Left lung (tissue), 4 donors: ENCODE measurements at regions not wholly inside any gene's neighbourhood (a gene's known extent, or its start where the extent isn't known, plus 50 kb on each side); places are given as distances from the start of the nearest gene placed in this dataset.

Experiments used
- ATAC-seq: fragments of 200-7000 bp; cut with Tn5 transposase; one replicate; pipeline ENCODE4 v1.9.1; 2020; ENCODE audit warnings: moderate library complexity
- DNase-seq, 4 donors: peaks; one replicate each; pipeline ENCODE4 v3.0.0-alpha.2; 2013 to 2020
- H3K27ac ChIP-seq, 2 donors: fragments of 200-600 bp; sonication (generic) in 1 of 2; one replicate each; pipeline versions ENCODE4 v1.5.0 to v1.8.0; 2020 to 2021
- H3K27me3 ChIP-seq, 2 donors: fragments of 200-600 bp; sonication (generic) in 1 of 2; one replicate each; pipeline versions ENCODE4 v1.5.0 to v1.8.0; 2020 to 2021
- H3K36me3 ChIP-seq, 2 donors: fragments of 200-600 bp; sonication (generic) in 1 of 2; one replicate each; pipeline versions ENCODE4 v1.5.0 to v1.8.0; 2020 to 2021
- H3K4me1 ChIP-seq, 2 donors: fragments of 200-600 bp; one replicate each; pipeline ENCODE4 v1.8.0; 2021
- H3K4me3 ChIP-seq, 2 donors: fragments of 200-600 bp; sonication (generic) in 1 of 2; one replicate each; pipeline versions ENCODE4 v1.5.0 to v1.8.0; 2020 to 2021; ENCODE audit warnings: mild to moderate bottlenecking in 1 of 2
- H3K9me3 ChIP-seq, 2 donors: fragments of 200-600 bp; sonication (generic) in 1 of 2; one replicate each; pipeline versions ENCODE4 v1.5.0 to v1.8.0; 2020 to 2021
- intact Hi-C, 2 donors: fragments of 100-400 bp; cut with DNase I; formaldehyde crosslinking; loops; one replicate each; pipeline versions ENCODE4 v1.11.2 to v1.14.2; 2022
- TF ChIP-seq, protein P1 (sequence below), 2 donors: fragments of 200-600 bp; sonication (generic) in 1 of 2; IDR thresholded peaks; one replicate each; pipeline versions ENCODE4 v1.5.0 to v1.8.0; 2021; ENCODE audit warnings: antibody characterized with exemption in 2 of 2
- donor health status: DM: no; HTN: yes; CAD: no.
- donor health status: DM: no; HTN: no; CAD: no.

DNA sequence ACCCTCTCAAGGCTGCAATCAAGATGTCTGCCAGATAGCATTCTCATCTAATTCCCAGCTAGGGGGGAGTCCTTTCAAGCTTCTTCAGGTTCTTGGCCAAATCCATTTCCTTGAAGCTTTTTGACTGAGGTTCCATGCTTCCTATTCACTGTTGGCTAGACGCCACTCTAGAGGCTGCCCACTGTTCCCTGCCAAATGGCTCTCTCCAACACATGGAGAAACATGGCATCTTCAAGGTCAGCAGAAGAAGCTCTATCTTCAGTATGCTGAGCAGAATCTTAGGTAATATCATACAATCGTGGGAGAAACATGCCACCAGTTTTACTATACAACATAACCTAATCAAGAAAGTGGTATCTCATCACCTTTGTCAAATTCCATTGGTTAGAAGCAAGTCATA, 1985.1 kb upstream of the CELF4 start:
- TF ChIP-seq, protein P1, sequence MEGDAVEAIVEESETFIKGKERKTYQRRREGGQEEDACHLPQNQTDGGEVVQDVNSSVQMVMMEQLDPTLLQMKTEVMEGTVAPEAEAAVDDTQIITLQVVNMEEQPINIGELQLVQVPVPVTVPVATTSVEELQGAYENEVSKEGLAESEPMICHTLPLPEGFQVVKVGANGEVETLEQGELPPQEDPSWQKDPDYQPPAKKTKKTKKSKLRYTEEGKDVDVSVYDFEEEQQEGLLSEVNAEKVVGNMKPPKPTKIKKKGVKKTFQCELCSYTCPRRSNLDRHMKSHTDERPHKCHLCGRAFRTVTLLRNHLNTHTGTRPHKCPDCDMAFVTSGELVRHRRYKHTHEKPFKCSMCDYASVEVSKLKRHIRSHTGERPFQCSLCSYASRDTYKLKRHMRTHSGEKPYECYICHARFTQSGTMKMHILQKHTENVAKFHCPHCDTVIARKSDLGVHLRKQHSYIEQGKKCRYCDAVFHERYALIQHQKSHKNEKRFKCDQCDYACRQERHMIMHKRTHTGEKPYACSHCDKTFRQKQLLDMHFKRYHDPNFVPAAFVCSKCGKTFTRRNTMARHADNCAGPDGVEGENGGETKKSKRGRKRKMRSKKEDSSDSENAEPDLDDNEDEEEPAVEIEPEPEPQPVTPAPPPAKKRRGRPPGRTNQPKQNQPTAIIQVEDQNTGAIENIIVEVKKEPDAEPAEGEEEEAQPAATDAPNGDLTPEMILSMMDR (IDR thresholded peaks at IDR 0.05): no peak
- H3K4me3 ChIP-seq: no peak overlapping the region
- DNase-seq (no peak), ATAC-seq (no peak)
- no peaks in the 10 kb centered on the region for H3K36me3 ChIP-seq
- H3K27ac ChIP-seq: no peak overlapping the region
- no peaks in the 10 kb centered on the region for H3K27me3 ChIP-seq
- intact Hi-C loops: no loop called here
- H3K9me3 ChIP-seq: no peaks in the 10 kb centered on the region
- H3K4me1 ChIP-seq: no peaks in the 10 kb centered on the region

DNA sequence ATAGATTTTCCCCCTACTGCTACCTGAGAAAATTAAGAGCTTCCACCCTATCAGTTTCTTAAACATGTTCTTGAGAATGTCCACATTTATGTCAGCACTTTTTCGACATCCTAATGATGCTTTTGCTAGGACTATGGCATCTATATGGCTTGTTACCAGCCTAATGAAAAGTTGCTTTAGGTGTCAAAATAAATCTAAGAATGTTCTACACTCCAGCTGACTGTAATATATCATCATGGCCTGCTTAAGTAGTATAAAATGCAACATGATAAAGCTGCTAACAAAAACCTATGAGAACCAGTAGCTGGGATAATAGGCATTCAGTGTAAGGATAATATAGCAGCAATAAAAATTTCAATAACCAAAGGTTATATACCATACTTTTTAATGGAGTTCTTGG, 1983.5 kb upstream of the CELF4 start:
- H3K27me3 ChIP-seq: no peaks in the 10 kb centered on the region
- TF ChIP-seq, protein P1 (IDR thresholded peaks at IDR 0.05): no peak
- no peaks in the 10 kb centered on the region for H3K36me3 ChIP-seq
- intact Hi-C loops: no loop called here
- no peaks in the 10 kb centered on the region for H3K9me3 ChIP-seq
- ATAC-seq: no peak
- H3K4me1 ChIP-seq: no peaks in the 10 kb centered on the region
- no peak for DNase-seq
- H3K27ac ChIP-seq: no peak overlapping the region
- no peak overlapping the region for H3K4me3 ChIP-seq

- TF ChIP-seq, protein P1 (IDR thresholded peaks at IDR 0.05): no peak
- ATAC-seq (no peak), DNase-seq (no peak)
- Histone ChIP-seq H3K4me1 (no peaks in the 10 kb centered on the region), H3K27ac (no peak overlapping the region), H3K9me3 (no peaks in the 10 kb centered on the region), H3K4me3 (no peak overlapping the region), H3K27me3 (no peaks in the 10 kb centered on the region), H3K36me3 (no peaks in the 10 kb centered on the region)
- intact Hi-C loops: no loop called here
These were observed 1966.1 kb upstream of the CELF4 start for GRCh38 chr18:39531659-39532058.

DNA sequence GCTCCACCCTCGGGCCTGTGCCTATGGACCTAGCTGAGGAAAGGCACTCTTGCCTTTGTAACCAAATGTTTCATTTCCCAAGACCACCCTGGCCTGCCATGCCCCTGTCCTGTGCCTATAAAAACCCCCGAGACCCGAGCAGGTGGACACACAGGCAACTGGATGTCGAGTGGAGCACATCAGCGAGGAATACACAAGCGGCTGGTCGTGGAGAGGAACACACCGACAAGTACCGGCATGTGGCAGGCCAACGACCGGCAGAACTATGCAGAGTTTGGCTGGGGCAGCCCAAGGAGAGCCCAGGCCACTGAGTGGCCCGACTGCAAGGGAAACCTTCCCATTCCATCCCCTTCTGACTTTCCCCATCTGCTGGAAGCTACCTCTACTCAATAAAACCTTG, 1963.8 kb upstream of the CELF4 start:
- TF ChIP-seq, protein P1 (IDR thresholded peaks at IDR 0.05): no peak
- intact Hi-C loops: no loop called here
- DNase-seq: no peak
- no peak for ATAC-seq
- H3K36me3 ChIP-seq: no peaks in the 10 kb centered on the region
- H3K9me3 ChIP-seq: no peaks in the 10 kb centered on the region
- H3K4me1 ChIP-seq: no peaks in the 10 kb centered on the region
- no peaks in the 10 kb centered on the region for H3K27me3 ChIP-seq
- no peak overlapping the region for H3K27ac ChIP-seq
- H3K4me3 ChIP-seq: no peak overlapping the region

- Histone ChIP-seq H3K4me1 (no peaks in the 10 kb centered on the region), H3K9me3 (no peaks in the 10 kb centered on the region), H3K36me3 (no peaks in the 10 kb centered on the region), H3K27ac (no peak overlapping the region), H3K27me3 (no peaks in the 10 kb centered on the region), H3K4me3 (no peak overlapping the region)
- ATAC-seq (no peak), DNase-seq (no peak)
- TF ChIP-seq, protein P1 (IDR thresholded peaks at IDR 0.05): no peak
- intact Hi-C loops: no loop called here
These were observed 1961.9 kb upstream of the CELF4 start for GRCh38 chr18:39527465-39527864.
